Left forelimb (tissue), 1 donor: ENCODE measurements at regions not wholly inside any gene's neighbourhood (a gene's known extent, or its start where the extent isn't known, plus 50 kb on each side); places are given as distances from the start of the nearest gene placed in this dataset.
"Not testable (repeated sequence)": the region's sequence is repeated elsewhere in the genome, so short reads cannot be mapped to it uniquely, and the experiment has no call there.

Experiments
- DNase-seq: peaks from one replicate; pipeline ENCODE4 v3.0.0-alpha.2; 2018; ENCODE audit warnings: low spot score

DNA sequence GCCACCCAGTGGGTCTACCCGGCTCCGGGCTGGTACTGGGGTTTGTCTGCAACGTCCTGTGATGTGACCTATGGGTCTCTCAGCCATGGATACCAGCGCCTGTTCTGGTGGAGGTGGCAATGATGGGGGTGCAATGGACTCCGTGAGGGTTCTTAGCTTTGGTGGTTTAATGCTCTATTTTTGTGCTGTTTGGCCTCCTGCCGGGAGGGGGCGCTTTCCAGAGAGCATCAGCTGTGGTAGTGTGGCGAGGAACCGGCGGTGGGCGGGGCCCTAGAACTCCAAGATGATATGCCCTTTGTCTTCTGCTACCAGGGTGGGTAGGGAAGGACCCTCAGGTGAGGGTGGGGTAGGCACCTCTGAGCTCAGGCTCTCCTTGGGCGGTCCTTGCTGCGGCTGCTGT is 324.1 kb upstream of the ZFP42 start:
- not testable (repeated sequence) for DNase-seq

DNA sequence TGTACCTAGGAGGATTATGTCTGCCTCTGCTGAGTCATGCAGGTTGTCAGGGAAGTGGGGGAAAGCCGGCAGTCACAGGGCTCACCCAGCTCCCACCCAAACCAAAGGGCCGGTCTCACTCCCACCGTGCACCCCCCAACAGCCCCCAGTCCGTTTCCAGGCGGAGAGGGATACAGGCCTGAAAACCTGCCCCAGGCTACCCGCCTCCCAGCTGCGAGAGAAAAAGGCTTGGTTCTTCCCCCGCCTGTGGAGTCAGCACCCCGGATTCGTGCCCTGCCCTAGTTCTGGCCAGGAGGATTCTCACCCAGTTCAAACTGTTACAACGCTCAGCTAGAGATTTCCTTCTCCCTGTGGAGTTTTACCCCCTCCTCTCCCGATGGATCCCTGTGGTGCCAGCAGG is 323.6 kb upstream of the ZFP42 start:
- not testable (repeated sequence) for DNase-seq

DNA sequence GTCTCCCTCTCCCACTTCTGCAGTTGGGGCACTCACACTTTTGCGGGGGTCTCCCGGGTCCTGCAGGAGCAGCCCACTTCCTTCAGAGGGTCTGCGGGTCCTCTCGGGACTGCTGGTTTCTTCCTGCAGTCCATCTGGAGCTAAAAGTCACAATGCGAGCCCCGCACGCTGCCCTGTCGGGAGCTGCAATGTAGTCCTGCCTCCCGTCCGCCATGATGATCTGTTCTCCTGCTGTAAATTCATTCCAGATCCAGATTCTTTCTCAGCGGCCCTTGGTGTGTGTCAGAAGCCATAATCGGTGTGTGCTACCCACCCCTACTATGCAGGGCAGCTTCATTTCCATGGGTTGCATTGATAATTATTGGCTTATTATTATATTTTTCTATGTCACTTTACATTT is 323.0 kb upstream of the ZFP42 start:
- not testable (repeated sequence) for DNase-seq

DNA sequence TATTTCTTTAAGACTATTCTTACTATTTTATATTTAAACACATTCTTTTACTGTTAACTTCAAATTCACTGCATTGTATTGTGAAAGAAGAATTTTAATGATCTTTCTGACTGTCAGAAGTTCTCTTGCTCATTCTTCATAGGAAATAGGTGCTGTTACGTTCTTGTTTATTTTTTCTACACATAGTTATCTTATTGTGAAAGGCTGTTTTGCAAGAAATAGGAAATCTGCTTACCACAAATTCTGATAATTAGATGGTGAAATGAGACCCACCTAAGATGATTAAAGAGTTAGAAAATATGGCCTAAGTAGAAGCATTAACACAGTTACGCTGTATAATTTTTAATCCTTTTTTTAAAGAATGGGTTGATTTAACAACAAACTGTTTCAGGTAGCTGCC is 316.1 kb upstream of the ZFP42 start:
- no peak for DNase-seq

DNA sequence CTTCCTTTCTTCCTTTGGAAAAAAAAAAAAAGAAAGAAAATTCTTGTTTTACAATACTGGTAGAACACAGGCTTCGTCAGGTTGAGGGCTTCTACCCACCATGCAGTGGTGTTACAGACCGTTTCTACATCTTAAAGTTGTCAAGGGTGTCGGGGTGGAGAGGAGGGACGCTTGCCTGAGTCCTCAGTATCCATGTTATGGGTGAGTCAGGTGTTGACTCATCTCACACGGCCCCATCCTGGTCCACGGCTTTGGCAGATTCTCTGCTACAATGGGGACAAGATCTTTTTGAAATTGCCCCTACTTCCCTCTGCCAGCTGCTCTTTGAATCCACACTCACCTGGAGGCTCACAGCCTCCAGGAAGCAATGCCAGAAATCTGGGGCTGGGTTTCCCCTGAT is 310.3 kb upstream of the ZFP42 start:
- DNase-seq: no peak

DNA sequence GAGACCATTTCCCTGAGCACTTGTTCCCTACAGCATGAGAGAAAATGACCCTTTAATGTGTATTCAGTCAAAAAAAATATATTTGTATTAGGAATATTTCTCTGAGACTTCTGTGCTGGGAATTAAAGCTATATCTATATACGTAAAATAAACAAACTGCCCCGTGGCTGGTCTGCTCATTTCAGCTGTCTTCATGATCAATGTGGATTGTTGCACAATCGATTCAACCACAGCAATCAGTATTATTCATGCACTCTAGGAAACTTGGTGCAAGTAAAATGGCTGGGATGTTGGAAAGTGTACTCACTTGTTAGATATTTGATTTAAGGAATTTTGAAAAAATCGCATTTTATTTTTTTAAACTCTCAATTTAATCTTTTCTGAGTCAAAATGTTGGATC is 307.9 kb upstream of the ZFP42 start:
- DNase-seq: no peak

DNA sequence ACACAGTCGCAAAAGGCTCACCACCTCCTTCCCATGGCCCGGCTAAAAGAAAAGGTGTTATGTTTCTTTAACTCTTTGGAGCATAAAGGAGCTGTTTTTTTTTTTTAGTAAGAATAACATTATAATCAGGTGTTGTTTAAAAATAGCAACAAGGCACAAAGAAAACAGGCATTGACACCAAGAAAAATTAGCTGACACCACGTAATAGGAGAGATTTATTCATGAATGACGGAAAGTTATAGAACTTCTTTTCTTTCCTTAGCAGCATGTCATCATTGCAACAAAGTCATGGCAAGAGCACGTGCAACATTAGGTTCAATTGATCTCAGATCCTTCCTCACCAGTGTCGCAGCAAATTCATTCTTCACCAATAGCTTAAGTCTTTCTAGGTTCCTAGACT is 302.9 kb upstream of the ZFP42 start:
- no peak for DNase-seq

DNA sequence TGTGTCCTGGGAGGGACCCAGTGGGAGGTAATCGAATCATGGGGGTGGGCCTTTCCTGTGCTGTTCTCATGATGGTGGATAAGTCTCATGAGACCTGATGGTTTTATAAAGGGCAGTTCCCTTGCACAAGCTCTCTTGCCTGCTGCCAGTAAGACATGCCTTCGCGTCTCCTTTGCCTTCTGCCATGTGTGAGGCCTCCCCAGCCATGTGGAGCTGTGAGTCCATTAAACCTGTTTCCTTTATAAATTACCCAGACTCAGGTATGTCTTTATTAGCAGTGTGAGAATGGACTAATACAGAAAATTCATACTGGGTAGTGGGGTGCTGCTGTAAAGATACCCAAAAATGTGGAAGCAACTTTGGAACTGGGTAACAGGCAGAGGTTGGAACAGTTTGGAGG is 300.0 kb upstream of the ZFP42 start:
- DNase-seq: not testable (repeated sequence)

DNA sequence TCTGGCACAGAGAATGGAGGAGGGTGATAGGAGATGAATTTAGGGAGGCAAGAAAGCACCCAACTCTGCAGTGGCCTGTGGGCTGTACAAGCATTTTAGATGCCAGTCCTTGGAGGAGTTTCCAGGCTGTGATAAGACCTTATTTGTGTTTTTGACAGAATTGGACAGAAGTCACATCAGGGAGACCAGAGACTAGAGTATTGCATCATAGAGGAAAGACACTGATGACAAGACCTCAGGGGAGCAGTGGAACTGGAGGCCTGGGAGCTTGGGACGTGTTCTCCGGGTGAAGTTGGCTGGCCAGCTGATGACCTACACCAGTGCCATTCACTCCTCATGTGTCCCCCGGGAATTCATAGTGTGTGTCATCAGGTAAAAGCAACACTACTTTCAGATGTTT is 284.0 kb upstream of the ZFP42 start:
- DNase-seq: no peak

DNA sequence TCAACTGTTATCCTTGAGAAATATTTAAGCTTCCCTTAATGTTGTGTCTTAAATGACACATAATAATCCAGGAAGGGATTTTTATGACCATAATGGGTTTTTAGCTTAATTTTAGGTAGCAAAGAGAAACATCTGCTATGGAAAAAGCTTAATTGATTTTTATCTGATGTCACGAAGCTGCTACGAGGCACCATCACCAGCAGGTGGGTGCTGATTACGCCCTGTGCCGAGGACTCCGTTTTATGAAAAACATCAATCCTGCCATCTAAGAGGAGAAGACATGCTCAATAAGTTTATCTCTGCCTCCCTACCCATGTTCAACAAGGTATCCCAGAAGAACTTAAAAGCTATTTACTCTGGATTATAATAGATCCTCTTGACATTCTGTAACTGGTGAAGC is 280.6 kb upstream of the ZFP42 start:
- no peak for DNase-seq

DNA sequence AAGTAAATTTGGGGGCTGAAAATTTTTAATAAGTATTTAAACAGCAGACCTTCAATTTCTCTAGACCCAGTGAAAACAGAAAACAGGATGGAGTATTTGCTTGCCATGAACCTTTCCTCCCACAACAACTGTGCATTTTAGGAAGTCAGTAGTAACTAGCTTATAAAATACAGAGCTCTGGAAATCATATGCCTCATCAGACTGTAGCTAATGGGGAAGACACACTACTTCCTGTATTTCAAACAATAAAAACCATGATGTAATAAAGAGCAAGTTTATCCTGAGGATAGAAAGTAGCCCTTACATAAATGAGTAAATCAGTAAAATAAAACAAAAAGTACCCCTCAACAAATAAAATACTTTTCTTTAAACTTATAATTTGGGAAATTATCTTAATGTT is 280.1 kb upstream of the ZFP42 start:
- DNase-seq: no peak

DNA sequence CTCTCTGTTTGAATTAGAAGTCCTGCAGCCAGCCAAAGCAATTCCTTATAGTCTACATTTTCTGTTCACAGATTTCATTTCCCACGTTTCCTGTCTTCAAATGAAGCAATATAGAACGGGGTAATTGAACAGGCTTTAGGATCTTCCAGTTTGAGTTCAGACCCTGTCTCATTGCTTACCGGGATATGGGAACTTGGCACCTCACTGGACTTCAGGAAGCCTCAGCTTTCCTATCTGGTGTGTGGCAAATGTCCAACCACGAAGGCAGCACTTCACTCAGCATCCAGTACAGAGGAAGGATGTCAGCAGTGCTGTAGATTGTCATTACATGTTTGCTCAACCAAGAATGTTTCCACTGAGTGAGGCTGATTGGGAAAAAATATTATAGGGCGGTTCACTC is 271.1 kb upstream of the ZFP42 start:
- no peak for DNase-seq

DNA sequence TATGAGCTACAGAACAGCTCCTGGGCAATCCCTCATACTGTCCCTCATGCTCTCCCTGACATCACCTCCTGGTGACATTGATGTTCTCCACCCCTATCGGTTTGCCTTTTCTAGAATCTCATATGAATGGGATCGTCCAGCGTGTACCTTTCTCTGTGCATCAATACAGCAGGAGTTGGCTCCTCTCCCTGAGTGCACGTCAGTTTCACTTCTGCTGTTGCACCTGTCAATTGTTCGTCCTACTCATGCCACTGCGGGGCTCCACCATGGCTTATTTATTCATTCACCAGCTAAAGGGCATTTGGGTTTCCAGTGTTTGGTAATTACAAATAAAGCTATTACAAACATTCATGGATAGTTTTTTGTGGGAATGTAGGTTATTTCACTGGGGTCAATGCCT is 269.1 kb upstream of the ZFP42 start:
- DNase-seq: no peak

DNA sequence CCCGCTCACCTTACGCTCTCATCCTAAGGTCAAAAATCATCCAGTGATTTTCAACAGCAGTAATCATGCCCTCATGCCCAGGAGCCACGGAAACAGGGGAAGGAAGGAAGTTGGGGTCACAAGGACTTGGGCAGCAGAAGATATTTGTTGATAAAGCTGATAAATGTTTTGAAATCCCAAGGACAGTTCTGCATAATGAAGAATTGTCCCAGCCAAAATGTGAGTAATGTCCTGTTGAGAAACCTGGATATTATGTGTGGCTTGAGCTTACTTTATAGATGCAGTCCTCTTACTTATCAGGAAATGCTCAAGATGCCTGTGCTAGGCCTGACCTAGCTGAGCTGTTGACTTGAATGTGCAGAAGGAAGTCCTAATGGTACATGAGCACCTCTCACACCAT is 263.0 kb upstream of the ZFP42 start:
- no peak for DNase-seq

DNA sequence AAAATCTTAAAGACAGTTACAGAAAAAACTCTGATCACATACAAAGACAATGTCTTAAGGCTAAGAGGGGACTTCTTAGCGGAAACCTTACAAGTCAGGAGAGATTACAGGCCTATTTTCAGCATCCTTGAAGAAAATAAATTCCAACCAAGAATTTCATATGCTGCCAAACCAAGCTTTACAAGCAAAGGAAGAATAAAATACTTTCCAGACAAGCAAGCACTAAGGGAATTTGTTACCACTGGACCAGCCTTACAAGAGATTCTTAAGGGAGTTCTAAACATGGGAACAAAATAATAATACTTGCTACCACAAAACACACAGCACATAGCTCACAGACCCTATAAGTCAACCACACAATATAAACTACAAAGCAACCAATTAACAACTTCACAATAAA is 255.8 kb upstream of the ZFP42 start:
- DNase-seq: no peak

DNA sequence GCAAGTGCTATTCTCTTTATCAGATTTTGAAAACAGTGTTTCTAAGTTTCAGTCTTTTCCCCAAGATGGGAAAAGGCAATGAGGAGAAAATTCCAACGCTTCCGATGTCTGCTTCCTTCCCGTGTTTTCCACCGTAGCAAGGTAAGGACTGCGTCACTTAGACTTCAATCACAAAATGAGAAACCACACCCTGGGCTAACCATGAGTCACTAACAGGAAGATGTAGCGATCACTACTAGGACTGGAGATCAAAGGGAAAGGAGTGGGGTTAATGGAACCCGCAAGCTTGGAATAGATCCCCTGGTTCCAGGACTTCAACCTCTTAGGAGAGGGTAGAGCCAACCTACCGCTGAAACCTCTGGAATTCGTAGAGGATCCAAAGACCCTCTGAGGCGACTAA is 250.7 kb upstream of the ZFP42 start:
- DNase-seq: no peak

DNA sequence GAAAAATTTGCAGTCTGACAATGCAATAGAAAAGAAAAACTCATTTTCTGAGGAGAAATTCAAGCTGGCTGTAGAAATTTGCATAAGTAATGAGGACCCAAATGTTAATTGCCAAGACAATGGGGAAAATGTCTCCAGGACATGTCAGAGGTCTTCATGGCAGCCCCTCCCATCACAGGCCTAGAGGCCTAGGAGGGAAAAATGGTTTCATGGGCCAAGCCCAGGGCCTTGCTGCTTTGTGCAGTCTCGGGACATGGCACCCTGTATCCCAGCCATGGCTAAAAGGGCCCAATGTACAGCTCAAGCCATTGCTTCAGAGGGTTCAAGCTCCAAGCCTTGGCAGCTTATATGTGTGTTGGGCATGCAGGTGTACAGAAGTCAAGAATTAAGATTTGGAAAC is 244.9 kb upstream of the ZFP42 start:
- not testable (repeated sequence) for DNase-seq

DNA sequence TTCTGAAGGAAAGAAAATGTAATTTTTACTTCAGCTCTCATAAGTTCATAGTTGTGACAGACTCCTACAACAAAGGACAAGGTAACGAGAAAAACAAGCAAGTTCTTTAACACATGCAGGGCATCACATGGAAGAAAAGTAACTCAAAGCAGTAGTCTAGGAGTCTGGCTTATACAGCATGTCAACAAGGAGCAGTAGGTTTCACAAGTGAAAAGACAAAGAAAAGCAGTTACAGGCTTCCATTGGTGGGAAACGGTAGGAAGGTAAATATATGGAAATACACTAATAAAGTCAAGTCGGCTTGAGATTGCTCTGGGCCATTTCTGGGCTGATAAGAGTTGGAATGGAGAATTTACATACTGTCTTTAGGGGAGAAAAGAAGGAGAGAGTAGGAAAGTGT is 228.4 kb upstream of the ZFP42 start:
- DNase-seq: no peak

DNA sequence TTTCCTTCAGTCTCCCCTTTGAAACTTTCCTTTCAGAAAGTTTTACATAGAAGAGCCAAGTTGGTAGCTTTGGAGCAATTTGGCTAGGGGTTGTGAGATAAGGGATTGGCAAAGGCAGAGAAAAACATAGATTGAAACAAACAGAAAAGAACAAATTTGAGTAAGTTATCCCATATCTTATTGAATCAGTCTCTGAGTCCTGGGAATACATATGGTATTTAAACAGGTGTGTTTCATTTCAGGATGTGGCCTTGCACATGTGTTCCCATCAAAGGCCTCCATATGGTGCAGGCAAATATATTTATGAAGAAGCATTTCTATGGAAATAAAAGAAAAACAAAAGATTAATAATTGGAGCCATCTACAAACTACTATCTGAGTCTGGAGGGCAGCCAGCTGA is 227.9 kb upstream of the ZFP42 start:
- no peak for DNase-seq

DNA sequence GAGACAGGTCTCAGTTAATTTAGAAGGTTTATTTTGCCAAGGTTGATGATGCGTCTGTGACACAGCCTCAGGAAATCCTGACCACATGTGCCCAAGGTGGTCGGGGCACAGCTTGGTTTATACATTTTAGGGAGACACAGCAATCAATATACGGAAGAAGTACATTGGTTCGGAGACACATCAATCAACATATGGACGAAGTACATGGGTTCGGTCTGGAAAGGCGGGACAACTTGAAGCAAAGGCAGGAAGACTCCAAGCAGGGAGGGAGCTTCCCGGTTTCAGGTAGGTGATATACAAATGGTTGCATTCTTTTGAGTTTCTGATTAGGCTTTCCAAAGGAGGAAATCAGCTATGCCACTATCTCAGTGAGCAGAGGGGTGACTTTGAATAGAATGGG is 225.2 kb upstream of the ZFP42 start:
- DNase-seq: no peak

DNA sequence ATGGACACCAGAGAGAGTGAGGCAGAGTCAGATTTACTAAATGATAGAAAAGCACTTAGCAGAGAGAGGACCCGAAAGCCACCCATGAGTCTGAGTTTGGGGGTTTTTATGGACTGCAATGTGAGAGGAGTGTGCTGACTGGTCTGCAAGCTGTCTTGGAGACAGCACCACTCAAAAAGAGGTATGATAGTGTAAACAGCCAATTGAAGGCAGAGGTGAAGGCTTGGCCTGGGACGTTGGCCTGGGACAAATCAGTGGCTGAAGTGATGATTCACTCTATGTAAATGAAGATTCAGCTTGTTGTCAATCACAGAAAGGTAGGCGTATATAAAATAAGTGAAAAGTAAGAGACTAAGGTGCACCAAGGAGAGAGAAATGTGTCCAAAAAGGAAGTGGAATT is 217.6 kb upstream of the ZFP42 start:
- no peak for DNase-seq

DNA sequence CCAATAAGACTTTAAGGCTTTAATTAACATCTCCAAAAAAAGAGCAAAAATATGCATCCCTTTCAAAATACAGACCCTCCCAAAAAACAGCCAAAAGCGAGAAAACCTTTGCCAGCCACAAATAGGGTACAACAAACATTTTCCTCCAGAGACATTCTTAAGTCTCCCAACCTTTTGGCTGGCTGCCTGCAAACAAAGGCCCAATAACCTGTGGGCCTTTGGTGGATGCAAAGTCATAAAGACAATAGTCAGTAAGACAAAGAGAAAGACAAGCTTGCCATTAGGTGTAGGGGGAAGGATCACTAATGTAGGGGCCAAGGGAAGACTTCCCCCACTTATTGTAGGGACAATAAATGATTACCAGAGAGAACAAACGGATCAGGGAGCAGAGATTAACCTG is 215.5 kb upstream of the ZFP42 start:
- DNase-seq: no peak

DNA sequence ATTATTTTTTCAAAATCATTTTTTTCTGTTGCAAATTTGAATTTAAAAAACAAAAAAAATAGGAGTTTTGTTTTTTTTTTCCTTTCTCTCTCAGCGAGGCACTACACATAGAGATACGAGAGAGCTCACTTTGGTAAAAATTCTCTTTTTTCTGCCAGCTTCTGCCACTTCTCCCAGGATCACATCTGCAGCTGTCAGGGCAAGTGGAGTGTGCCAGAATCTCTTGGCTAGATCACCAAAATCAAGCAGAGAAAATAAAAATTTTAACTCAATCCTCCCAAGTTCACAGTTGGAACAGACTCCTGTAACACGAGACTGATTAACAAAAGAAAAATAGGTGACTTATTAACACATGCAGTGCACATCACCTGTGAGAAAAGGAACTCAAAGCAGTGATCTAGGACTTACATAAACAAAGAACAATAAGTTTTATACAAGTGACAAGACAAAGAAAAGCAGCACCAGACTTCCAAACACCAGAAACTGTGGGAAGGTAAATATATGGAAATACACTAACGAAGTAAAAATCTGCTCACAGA is 213.2 kb upstream of the ZFP42 start:
- no peak for DNase-seq

DNA sequence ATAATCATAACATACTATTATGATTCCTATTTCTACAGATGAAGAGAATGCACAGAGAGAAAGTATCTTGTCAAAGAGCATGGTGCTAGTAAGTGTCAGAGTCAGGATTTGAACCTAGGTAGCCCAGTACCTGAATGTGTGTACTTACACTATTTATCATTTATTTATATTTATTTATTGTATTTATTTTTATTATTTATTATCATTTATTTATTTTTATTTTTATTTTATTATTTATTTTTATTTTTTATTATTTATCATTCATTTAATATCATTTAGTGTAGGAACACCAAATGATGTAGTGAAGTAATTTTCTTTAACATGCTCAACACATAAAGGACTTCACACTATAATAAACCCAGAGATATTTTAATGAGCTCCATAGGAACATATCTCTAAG is 209.4 kb upstream of the ZFP42 start:
- DNase-seq: no peak

DNA sequence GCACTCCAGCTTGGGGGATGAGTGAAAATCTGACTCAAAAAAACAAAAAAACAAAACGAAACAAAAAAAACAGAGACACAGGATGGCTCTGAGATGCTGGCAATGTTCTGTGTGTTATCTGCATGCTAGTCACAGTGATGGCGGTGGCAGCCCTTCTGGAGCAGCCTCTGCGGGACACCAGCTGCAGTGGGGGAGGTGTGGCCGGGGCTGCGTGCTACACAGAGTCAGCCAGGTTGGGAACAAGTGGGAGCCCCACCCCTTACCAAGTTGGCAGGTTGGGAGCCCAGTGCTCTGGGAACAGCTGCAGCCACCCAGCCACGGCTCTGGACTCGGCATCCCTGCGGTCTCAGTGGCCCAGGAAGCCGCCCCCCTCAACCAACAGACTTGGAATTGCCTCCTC is 206.5 kb upstream of the ZFP42 start:
- DNase-seq: no peak
